Femur (tissue), 1 donor: ENCODE measurements at regions not wholly inside any gene's neighbourhood (a gene's known extent, or its start where the extent isn't known, plus 50 kb on each side); places are given as distances from the start of the nearest gene placed in this dataset.
"Not testable (repeated sequence)": the region's sequence is repeated elsewhere in the genome, so short reads cannot be mapped to it uniquely, and the experiment has no call there.

Experiments used
- DNase-seq: peaks from one replicate; pipeline ENCODE4 v3.0.0-alpha.2; 2017

DNA sequence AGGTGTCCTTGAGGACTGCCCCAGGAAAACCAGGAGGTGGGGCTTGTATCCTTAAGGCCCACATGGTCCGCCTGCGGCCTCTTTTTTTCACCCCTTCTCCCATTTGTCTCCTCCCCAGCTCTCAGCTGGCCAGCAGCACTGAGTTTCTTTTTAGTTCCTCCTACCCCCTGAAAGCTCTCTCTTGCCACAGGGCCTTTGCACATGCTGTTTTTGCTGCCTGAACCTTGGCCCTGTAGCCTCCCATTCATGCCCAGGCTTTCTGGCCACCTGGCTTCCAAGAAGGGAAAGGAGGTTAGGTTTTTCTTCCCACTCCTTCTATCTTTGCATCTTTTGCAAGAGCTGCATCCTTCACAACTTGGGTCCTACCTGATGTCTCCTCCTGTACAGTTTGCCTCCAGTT, 358.1 kb downstream of the VRK1 start:
- no peak for DNase-seq

DNA sequence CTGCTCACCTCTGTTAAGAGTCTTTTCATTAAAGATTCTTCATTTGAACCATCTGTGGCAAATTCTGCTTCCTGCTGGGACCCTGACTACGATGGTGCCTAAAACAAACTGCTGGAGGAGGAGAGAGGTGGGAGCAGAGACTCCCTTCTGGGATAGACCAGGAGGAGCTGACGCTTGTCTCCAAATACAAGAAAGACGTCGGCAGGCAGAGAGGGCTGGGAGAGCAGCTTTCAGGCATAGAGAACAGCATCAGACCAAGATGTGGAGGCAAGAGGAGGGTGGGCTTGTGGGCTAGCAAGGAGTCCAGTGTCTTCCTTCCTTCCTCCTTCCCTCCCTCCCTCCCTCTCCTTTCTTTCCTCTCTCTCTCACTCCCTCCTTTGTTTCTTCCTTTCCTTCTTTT, 358.6 kb downstream of the VRK1 start:
- no peak for DNase-seq

DNA sequence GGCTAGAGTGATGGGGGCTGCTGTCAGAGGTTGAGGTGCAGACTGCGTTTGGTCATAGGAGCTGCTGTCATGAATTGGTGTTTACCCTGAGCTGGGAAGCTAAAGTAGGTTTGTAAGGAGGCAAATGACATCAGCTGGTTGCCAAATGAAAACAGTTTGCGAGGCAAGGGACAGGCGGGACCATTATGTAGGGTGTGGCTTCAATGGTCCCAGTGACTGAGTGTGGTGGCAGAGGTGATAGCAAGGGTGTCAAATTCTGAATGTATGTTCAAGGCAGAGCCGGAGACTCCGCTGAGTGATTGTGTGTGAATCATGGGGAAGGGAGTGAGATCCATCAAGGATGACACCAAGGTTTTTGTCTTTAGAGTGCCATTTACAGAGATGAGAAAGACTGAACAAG, 359.5 kb downstream of the VRK1 start:
- no peak for DNase-seq

DNA sequence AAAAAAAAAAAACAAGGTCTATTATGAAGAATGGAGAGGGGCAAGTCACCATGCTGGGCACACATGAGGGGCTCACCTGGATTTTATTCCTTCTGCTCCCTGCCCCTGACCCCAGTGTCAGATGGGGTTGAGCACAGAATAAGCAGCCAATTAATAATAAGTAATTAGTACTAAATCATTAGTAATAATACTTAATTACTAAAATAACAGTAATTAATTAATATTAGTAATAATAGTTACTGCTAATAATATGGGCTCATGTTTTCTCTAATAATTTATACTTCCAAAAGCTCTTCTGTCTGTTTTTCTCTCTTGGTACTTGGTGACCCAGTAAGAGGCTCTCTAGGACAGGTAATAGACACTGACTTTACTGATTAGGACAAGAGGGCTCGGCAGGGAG, 360.9 kb downstream of the VRK1 start:
- DNase-seq = no peak

DNA sequence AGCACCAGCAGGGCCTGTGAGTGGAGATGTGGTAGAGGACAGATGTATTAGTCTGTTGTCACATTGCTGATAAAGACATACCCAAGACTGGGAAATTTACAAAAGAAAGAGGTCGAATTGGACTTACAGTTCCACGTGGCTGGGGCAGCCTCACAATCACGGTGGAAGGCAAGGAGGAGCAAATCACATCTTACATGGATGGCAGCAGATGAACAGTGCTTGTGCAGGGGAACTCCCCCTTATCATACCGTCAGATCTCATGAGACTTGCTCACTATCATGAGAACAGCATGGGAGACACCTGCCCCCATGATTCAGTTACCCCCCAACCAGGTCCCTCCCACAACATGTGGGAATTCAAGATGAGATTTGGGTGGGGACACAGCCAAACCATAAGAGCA, 361.9 kb downstream of the VRK1 start:
- DNase-seq = no peak

DNA sequence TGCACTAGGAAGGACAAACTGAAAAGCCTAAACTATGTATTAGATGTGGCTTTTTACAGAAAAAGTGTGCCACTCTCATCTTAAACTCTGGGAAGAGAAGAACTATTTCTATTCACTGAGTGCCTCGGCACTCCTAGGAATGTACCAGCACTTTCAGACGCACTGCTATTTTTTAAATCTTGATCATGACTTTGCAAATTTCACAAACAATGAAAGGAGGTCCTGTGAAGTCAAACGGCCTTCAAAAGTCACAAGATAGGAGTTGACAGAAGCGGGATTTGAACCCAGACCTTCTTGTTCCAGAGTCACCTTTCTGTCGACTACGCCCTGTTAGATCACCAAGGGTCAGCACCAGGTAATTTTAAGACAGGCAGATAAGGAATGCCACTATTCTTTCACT, 365.4 kb downstream of the VRK1 start:
- no peak for DNase-seq

DNA sequence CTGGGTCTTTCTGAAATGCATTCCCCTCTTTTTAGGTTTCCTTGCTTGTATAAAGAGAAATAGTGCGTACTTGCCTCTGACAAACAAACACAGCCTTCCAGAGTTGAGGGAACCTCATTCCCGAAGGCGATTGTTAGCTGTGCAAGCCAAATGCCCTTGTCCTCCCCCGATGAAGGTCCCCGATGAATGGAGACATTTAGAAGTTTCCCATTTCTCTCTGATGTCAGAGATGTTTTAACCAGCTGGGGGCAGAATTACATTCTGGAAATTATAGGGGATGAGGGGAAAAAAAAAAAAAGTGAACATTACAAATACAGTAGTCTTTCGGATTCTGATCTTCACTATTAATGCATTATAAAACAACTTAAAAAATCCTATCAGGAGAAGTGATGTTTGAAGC, 366.8 kb downstream of the VRK1 start:
- DNase-seq = no peak

DNA sequence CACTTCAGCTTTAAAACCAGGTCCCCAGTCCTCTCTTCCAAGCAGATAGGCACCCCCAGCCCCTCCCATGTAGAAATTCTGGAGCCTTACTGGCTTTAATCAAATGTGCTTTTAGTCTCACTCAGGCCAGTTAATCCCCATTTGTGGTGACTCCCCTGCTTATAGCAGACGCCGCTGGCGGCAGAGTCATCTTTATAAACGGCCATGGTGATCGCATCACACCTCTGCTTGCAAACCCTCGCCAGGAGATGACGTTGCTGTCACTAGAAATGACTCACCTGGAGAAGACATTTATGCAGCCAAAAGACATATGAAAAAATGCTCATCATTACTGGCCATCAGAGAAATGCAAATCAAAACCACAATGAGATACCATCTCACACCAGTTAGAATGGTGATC, 369.3 kb downstream of the VRK1 start:
- no peak for DNase-seq

DNA sequence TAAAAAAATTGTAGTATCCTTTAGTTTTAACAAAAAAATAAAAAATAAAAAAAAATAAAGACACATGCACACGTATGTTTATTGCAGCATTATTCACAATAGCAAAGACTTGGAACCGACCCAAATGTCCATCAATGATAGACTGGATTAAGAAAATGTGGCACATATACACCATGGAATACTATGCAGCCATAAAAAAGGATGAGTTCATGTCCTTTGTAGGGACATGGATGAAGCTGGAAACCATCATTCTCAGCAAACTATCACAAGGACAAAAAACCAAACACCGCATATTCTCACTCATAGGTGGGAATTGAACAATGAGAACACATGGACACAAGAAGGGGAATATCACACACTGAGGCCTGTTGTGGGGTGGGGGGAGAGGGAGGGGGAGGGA, 370.4 kb downstream of the VRK1 start:
- not testable (repeated sequence) for DNase-seq

DNA sequence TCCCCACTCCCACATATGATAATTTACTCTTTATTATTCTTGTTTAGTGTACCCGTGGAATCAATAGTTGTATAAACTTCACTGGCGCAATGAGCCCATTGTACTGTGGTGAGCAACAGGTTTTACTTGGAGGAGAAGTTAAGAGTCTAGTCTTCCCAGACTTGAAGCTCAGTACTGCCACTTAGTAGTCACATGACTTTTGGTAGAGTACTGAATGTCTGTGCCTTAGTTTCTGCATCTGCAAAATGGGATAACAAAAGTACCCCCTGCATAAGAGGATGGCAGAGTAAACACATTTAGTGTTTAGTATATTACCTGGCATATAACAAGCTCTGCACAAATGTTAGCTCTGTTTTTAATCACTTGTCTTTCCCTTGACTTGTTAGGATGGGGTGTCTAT, 375.5 kb downstream of the VRK1 start:
- DNase-seq = no peak

DNA sequence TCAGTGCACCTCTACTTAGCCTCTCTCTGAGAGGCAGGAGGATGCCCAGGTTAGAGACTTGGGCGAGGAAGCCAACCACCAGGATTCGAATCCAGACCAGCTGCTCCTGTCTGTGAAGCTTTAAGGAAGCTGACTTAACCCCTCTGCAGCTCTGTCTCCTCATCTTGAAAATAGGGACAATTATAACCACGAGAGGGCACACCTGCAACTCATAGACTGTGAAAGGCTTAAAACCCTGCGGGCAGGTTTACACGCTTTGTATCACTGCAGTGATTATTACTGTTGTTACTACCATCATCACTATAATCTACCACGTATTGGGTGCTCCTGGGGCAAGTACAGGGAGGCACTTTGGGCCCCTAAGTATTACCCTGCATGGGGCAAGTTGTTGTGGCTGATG, 379.8 kb downstream of the VRK1 start:
- no peak for DNase-seq

DNA sequence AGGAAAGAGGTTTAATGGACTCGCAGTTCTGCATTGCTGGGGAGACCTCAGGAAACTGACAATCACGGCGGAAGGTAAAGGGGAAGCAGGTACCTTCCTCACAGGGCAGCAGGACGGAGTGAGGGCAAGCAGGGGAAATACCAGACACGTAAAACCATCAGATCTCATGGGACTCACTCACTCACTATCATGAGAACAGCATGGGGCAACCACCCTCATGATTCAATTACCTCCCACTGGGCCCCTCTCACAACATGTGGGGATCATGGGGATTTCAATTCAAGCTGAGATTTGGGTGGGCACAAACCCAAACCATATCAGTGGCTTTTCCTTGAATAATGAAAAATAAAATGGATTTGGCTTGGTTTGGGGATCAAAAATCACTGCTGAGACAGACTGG, 380.5 kb downstream of the VRK1 start:
- DNase-seq = no peak

DNA sequence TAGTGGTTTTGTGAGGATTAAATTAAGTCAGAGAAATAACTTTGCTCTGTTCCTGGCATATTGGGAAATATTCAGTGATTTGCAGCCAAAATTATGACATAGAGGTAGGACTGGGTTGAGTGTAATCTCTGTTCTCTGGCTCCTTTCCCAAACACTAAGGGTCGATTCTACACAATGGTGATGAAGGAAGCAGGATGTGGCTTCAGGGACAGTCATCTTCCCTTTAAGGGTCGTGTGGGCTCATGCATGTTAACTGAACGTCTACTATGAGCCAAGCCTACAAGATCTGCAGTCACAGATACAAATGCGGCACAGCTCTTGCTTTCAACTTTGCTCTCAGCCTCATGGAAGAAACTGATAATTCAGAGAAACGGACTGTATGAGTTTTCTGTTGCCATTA, 381.6 kb downstream of the VRK1 start:
- no peak for DNase-seq

DNA sequence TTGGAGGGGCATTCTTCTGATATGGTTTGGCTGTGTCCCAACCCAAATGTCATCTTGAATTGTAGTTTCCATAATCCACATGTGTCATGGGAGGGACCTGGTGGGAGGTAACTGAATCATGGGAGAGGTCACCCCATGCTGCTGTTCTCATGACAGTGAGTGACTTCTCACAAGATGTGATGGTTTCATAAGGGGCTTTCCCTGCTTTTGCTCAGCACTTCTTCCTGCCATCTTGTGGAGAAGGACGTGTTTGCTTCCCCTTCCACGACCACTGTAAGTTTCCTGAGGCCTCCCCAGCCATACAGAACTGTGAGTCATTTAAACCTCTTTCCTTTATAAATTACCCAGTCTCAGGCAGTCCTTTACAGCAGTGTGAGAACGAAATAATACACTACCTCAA, 382.4 kb downstream of the VRK1 start:
- DNase-seq = no peak

DNA sequence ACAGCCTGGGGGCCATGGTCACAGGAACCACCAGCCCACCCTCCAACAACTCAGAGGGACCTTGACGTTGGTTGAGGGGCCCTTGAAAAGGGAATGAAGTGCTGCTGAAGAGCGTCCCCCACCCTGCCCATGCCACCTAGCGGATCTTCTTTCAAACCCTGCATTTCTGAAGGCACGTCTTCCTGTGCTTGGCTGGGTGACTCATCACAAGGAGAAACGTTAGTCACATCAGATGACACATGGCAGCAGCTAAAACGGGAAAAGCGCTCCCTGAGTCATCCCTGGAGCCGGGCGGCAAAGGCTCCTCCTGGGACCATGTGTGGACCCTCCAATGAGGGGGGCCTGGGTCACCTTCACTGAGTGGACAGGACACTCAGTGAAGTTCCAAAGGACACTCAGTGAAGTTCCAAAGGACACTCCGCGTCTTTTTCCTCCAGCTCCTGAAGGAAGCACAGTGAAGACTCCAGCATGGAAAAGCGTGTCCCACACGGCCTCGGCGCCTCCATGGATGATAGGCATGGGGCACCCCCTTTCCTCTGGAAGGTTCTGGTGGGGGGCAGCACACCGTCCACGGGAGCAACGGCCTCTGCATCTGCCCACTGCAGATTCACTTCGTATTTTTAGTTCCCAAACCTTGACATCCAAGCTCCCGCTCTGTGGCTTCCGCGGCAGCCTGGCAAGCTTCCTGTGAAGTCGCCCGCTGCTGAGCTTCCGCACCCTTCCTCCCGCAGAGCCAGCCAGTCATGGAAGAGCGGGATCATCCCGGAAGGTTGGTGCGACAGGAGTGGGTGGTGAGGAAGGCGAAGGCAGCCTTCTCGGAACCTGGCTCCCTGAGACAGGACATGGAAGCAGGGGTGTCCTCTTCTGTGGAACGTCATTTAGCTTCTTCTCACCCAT, 383.4 kb downstream of the VRK1 start:
- DNase-seq = no peak

DNA sequence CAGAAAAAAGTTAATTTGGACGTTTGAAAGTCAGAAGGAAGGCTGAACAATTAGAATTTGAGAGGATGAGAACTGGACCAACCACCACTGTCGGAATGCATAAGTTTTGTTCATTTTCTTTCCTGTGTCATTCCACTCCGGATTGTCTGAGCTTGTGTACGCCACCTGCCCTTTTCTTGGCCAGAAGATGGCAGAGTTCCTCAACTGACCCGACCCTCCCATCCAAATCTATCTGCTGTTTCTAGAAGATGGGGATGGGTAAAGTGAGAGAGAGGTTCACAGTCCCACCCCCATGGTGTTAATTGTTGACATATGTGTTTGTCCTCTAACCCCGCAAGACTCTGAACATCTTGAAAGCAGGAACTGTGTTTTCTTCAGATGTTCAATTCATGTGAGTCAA, 388.0 kb downstream of the VRK1 start:
- no peak for DNase-seq

DNA sequence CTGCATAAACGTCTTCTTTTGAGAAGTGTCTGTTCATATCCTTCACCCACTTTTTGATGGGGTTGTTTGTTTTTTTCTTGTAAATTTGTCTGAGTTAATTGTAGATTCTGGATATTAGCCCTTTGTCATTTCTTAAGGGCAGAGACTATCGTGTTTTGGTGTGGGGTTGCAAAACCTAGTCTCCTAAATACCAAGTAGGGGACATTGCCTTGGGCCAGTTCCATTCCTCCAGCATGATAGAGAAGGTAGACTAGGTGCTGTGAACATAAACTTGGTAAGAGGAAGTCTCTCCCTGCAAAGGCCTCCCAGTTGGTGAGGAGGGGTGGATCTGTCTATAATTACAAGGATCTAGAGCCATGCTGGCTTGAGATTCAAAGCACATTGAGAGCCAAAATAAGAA, 390.7 kb downstream of the VRK1 start:
- no peak for DNase-seq

DNA sequence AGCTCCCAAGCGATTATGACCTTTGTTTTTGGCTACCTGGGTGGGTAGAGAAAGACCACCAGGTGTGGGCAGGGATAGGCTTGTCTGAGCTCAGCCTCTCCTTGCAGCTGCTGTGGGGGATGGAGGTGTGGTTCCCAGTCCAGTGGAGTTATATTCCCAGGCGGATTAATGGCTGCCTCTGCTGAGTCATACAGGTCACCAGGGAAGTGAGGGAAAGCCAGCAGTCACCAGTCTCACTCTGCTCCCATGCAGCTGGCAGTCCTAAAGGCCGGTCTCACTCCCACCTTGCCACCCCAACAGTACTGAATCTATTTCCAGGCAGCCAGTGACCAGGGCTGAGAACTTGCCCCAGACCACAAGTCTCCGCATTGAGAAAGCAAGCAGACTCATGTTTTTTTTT, 399.2 kb downstream of the VRK1 start:
- DNase-seq = no peak

DNA sequence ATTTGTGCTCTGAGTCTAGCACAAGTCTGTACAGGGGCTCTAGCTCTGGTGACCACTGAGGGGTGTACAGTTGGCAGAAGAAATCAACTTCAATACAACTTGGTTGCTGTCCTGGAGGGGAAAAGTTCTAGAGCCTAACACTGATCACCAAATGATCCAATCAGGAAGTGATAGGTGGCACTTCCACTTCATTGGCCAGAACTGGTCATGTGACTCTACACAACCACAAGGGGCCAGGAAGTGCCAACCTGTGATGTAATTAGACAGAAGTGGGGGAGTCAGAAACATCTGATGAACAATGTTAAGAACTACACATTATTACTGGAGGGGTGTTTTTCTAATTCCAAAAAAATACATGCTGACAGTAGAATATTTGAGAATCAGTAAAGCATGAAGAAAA, 401.6 kb downstream of the VRK1 start:
- no peak for DNase-seq

DNA sequence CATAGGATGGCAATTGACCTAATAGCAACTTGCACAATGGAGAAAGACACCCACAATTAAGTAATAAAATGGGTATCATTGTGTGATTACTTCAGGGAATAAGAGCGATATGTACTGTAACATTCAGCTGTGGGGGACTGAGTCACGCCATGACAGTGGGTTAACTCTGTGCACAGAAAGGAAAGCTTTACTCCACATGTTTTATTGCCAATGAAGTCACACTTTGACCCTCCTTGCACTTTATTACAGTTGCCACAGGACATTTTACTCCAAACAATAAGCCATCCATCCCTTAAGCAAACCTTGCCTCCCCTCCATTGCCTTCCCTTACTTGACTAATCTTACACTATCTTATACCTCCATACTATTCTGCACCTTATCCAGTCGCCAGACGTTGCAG, 403.1 kb downstream of the VRK1 start:
- DNase-seq = no peak

DNA sequence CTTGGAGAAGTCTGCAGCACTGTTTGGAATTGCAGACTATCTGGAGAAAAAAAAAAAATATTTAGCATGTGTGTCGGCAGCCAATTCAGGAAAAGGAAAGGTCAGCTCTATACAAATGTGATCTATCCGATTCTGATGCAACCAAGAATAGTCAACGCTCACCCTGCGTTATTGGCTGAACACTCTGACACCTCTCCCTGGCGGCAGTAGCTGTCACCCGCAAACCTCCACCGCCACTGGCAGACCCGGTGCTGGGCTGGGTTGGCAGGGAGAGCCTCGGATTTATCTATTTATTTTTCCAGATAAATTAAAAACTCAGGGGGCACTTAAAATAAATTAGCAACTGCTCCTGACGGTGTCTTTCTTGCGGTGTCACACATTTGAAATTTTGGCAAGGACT, 409.7 kb downstream of the VRK1 start:
- no peak for DNase-seq

DNA sequence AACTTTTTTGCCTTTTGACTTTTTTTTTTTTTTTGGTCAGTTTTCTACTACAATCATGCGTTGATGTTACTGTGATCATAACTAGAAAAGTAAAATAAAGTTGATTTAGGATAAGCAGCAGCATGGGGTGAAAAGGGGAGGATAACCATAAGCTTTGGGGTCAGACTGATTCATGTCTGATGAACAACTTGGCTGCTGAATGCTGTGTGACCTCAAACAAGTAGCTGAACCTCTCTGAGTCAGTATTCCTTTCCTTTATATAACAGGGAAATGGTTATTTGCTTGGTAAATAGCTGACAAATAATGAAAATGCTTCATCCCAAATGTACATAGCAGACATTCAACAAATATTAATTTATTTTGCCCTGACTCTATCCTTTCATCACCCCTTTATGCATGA, 413.0 kb downstream of the VRK1 start:
- no peak for DNase-seq

DNA sequence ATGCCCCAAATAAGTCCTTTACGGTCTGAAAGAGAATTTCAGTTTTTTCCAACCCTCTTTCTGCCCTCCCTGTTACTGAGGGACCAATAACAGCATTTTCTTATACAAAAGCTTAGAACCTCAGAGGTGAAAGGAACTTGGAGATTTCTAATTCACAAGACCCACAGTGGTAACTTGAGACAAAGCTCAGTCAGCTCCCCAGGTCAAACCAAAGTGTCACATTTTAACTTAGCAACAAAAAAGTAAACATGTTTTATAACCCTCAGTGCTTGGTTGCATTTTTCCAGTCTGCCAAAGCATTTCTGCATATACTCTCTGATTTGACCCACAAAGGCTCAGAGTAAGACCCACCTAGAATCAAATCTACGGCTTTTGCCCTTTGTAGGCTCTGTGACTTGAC, 415.2 kb downstream of the VRK1 start:
- DNase-seq = no peak

DNA sequence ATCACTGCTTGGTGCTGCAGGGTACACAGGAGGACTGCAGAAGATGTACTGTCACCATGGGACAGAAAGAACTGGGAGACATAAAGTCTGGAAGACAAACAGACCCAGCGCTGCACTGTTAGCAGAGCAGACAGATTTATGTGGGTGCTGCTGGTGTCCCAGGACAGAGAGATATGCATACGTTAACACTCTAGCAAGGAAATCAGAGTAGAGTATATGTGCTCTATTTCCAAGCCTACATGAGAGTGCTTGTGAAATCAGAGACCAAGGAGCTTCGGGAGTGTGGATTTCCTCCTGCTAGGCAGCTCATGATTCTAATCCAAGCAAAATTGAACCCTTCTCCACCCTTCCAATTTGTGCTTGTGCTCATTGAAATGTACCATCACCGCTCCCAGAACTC, 416.5 kb downstream of the VRK1 start:
- DNase-seq = no peak

DNA sequence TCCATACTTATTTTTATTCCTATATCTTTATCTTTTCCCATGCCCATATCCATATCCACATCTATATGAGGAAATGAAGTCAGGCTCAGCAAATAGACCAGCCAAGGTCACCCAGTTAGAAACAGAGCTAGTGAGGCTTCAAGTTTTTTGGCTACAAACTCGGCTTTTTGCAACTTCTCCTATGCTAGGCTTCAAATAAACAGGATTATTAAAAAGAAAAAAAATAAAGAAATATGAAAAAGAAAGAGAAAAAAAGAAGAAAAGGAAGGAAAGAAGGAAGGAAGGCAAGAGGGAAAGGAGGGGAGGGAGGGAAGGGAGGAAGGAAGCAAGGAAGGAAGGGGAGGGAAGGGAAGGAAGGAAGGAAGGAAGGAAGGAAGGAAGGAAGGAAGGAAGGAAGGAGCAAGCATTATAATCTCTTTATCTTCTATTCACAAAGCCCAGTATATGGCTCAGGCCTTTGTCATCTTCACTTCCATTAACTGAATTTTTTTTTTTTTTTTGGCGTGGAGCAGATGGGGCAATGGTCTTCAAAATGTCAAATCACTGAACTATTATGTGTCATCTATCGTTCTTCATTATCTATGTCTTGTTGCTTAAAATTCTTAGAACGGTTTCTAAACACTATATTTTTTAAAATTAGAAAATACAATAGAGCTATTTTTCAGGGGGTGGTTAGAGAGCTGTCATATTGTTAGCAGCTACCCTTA, 418.2 kb downstream of the VRK1 start:
- DNase-seq = no peak
